ENCODE measurements at regions not wholly inside any gene's neighbourhood (a gene's known extent, or its start where the extent isn't known, plus 50 kb on each side); places are given as distances from the start of the nearest gene placed in this dataset.

GRCh38 chr11:127440616-127441015 lies 440.0 kb upstream of the KIRREL3 start:
- TF ChIP-seq MYC (IDR thresholded peaks at IDR 0.05; ENCODE audit: borderline replicate concordance, low read length) = no peak
- TF ChIP-seq CTCF (IDR thresholded peaks at IDR 0.05) = no peak
- TF ChIP-seq EP300 (IDR thresholded peaks at IDR 0.05) = no peak
- no peak for TF ChIP-seq RFX5 (IDR thresholded peaks at IDR 0.05)
- no peak for TF ChIP-seq POLR2A (IDR thresholded peaks at IDR 0.05; ENCODE audit: low read length)
- TF ChIP-seq TP53 (CRISPR knock-in tag; IDR thresholded peaks at IDR 0.05) = no peak
- TF ChIP-seq CHD2 (IDR thresholded peaks at IDR 0.05; ENCODE audit: low read length, partially characterized antibody) = no peak
